ENCODE measurements at regions not wholly inside any gene's neighbourhood (a gene's known extent, or its start where the extent isn't known, plus 50 kb on each side); places are given as distances from the start of the nearest gene placed in this dataset.

DNA sequence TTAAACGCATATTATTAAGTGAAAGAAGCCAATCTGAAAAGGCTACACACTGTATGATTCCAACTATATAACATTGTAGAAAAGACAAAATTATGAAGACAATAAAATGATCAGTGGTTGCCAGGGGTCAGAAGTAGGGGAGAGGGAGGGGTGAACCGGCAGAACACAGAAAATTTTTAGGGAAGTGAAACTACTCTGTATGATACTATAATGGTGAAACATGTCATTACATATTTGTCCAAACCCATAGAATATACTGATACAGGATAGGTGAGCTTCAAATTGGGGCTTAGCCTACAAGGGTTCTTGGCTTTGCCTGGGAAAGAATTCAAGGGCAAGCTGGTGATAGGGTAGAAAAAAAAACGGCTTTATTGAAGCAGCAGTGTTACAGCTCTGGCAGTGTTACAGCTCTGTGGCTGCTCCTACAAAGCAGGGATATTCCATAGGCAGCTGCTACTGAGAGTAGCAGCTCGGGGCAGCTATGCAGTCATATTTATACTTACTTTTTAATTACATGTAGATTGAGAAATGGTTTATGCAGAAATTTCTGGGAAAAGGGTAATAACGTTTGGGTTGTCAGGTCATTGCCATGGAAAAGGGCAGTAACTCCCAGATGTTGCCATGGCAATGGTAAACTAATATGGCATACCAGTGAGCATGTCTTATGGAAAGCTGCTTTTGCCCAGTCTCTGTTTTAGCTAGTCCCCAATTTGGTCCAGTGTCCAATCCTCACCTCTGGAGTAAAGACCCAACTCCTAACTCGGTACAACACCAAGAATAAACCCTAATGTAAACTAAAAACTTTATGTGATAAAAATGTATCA is 125.1 kb upstream of the SLC25A36 start:
- DNase-seq (ENCODE audit: low spot score): no peak

DNA sequence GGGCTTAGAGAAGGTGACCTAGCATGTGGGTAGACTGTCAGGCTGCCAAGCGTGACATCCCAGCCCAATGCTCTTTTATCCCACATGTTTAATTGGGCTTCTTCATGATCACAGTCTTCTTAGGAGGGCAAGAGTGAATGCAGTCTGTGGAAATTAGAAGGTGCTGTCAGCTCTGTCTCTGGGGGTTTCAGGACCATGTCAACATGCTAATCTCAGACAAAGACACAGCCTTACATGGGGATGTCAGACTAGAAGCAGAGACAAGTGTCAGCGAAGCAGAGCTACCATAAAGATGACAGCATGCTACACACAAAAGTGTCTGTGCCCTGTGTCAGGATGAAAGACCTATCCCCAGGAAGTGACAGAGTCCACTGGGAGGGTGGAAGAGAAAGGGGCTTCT is 120.1 kb upstream of the SLC25A36 start:
- DNase-seq (ENCODE audit: low spot score): no peak

DNA sequence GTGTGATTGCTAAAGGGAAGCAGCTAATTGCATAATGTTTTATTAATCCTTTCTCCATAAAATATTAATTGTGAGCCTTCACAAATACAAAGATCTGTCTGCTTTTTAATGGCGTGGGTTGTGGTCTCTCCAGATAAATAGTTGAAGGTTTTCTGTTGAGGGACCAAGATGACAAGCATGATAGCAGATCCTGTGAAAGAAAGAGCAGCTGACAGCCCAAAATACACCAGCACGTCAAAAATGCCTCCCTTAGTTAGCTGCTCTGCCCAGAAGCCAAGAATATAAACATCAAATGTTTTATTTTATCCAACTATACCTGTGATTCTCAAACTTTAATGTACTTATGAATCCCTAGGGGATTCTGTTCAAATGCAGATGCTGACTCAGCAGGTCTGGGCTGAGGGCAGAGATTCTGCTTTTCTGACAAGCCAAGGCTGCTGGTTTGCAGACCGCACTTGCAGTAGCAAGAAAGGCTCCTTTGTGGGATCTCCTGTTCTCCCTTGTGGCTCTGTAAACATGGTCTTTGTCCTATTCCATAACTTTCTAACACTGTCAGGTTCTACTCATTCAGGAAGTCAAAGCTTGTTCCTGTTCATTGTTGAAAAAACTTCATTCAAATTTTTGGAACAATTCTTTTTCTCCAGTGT is 119.1 kb upstream of the SLC25A36 start:
- no peak for DNase-seq (ENCODE audit: low spot score)

- DNase-seq (ENCODE audit: low spot score): no peak
Measured at GRCh38 chr3:140823106-140823505, 118.5 kb upstream of the SLC25A36 start.

GRCh38 chr3:140827894-140828293 is 113.7 kb upstream of the SLC25A36 start:
- DNase-seq (ENCODE audit: low spot score): no peak

DNA sequence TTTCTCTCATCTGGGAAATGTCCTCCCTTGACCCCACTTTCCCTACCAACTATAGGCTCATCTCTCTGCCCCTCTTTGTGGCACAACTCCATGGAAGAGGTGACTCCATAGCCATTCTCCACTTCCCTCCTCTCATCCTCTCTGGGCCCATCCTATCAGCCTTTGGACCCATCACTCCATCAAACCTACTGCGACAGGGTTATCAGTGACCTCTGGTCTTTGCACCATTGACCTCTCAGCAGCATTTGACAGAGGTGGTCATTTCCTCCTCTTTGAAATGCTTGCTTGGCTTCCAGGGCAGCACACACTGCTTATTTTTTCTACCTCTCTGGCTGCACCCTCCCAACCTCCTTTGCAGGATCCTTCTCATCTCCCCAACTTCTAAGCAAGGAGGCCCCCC is 113.1 kb upstream of the SLC25A36 start:
- DNase-seq (ENCODE audit: low spot score): no peak

DNA sequence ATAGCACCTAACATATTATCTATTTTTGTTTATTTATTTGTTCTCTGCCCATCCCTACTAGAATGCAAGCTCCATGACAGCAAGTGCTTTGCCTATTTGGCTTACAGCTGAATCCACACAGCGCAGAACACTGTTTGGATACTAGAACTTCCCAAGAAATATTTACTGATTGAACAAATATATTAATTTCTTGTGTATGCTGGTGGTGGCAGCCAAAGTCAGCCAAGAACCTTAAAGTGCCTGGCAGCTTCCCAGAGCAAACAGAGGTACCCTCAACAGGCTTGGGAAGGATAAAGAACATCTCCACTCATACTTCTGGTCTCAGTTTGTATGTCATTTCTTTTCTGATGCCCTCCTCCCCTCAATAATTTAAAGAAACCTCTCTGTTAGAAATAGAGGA is 111.8 kb upstream of the SLC25A36 start:
- no peak for DNase-seq (ENCODE audit: low spot score)

DNA sequence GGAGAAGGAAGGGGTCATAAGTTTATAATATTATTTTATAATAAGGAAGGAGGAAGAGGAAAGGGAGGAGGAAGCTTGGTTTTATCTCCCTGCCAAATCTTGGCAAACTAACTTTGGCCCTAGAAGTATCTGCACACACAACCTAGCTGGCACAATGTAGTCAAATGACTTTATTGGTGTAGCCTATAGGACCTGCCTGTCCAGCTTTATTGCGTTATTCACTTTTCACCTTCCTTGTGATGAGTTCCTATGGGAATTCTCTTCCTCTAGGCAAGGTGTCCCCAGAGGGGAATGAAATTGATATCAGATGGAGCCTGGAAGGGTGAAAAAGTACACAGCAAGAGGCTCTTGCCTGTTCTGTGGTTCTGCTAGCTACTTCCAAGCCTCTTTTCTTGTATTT is 111.2 kb upstream of the SLC25A36 start:
- DNase-seq (ENCODE audit: low spot score): no peak

DNA sequence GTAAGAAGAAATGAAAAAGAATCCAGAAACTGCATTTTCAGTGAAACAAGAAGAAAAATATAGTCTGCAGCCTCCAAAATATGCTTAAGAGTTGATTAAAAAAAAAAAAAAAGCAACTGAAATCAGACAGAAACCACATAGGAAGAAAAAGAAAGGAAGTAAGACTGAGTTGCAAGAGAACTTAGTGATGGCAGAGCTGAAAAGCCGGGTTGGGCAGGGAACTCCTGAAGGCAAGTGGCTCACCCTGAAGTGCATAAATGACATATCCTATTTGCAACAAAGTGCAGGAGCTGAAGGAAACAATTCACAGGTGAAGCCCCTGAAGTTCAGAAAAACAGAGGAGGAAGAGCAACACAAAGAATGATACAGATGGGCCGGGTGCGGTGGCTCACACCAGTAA is 108.8 kb upstream of the SLC25A36 start:
- no peak for DNase-seq (ENCODE audit: low spot score)

DNA sequence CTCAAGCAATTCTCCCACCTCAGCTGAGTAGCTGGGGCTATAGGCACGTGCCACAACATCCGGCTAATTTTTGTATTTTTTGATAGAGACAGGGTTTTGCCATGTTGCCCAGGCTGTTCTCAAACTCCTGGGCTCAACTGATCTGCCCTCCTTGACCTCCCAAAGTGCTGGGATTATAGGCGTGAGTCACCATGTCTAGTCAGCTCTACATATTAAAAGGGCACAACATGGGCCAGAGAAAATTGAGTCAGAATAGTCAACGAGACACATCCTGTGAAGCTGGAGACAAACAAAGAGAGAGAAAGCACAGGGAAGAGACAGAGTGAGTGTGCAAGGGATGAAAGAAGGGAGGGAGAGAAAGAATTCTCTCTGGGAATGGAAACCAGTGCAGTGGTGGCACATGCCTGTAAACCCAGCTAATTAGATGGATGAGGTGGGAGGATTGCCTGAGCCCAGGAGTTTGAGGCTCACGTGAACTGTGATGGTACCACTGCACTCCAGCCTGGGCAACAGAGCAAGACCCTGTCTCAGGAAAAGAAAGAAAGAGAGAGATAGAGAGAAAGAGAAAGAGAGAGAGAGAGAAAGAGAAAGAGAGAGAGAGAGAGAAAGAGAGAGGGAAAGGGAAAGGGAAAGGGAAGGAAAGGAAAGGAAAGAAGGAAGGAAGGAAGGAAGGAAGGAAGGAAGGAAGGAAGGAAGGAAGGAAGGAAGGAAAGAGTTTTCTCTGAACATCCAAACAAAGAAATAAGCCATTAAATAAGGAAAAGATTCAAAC is 107.2 kb upstream of the SLC25A36 start:
- DNase-seq (ENCODE audit: low spot score): no peak

DNA sequence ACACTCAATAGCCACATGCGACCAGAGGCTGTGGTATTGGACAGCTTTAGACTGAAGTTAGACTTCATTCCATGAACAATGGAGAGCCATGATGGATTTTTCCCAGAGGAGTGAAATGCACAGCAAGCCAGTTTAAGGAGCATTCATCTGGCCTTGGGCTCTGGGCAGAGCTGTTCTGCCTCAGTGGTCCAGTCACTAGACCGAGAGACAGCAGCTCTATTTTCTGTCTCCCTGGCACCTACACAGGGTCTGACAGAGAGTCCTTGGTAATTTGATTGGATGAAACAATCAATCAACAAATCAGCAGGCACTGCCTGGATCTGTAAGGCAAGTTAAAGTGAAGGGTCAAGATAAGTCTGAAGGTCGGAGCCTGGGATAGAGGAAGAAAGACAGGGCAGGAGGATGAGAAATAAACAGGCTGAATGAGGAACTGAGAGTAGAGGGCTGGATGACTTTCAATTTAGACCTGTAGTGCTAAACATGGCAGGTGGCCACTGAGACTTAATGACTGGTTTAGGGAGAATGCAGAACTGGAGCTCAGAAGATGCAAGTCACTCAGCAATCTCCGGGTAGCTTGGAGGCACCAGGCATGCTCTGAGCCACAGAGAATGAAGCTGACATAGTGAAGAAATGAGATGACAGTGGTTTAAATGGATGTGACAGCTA is 98.5 kb upstream of the SLC25A36 start:
- DNase-seq (ENCODE audit: low spot score): no peak

DNA sequence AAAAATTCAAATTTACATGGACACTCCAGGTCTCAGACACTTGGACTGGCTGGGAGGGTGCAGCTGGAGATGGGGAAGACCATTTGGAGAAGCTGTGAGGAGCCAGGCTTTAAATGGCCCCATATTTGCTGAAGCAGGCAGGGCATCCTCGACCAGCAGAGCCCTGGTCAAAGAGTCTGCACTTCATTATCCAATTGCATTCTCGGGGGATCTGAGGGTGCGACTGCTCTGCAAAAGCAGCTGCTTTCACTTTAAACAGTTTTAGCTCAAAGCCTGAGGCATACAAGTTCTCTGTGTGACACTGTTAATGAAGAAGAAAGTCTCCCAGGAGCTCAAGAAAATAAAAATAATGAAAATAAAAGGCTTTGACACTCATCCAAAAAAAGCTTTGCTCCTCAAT is 98.0 kb upstream of the SLC25A36 start:
- no peak for DNase-seq (ENCODE audit: low spot score)

GRCh38 chr3:140844072-140844471 is 97.6 kb upstream of the SLC25A36 start:
- DNase-seq (ENCODE audit: low spot score): no peak

DNA sequence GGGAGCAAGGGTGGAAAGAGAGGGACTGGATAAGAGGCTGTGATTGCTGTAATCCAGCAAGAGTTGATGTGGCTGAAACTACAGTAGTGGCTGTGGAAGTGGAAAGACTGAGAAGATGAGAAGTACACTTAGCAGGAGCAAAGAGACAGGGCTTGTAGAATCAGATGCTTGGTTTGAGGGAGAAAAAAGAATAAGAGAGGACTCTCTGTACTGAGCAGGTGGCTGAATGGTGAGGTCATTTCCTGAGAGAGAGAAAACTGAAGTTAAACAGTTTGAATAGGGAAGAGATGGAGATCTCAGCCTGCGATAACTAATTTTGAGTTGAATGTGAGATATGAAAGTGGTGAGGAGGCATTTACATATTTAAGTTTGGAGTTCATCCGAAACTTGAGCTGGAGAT is 95.8 kb upstream of the SLC25A36 start:
- DNase-seq (ENCODE audit: low spot score): no peak

GRCh38 chr3:140848666-140849065 is 93.0 kb upstream of the SLC25A36 start:
- DNase-seq (ENCODE audit: low spot score): peak; percentile 26

- no peak for DNase-seq (ENCODE audit: low spot score)
Measured at GRCh38 chr3:140850210-140850955, 91.3 kb upstream of the SLC25A36 start.

GRCh38 chr3:140854961-140855360 is 86.7 kb upstream of the SLC25A36 start:
- DNase-seq (ENCODE audit: low spot score): no peak

- no peak for DNase-seq (ENCODE audit: low spot score)
Measured at GRCh38 chr3:140856905-140857304, 84.7 kb upstream of the SLC25A36 start.

DNA sequence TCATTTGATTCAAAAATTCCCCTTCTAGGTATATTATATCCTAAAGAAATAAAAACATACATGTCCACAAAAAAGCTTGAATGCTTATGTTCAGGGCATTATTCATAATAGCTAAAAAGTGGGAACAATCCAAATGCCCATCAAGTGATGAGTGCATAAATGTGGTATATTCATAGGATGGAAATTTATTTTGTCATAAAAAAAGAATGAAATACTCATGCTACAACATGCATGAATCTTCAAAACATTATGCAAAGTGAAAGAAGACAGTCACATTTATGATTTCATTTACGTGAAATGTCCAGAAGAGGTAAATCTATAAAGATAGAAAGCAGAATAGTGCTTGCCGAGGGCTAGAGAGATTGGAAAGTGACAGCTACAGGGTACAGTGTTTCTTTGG is 83.6 kb upstream of the SLC25A36 start:
- no peak for DNase-seq (ENCODE audit: low spot score)

DNA sequence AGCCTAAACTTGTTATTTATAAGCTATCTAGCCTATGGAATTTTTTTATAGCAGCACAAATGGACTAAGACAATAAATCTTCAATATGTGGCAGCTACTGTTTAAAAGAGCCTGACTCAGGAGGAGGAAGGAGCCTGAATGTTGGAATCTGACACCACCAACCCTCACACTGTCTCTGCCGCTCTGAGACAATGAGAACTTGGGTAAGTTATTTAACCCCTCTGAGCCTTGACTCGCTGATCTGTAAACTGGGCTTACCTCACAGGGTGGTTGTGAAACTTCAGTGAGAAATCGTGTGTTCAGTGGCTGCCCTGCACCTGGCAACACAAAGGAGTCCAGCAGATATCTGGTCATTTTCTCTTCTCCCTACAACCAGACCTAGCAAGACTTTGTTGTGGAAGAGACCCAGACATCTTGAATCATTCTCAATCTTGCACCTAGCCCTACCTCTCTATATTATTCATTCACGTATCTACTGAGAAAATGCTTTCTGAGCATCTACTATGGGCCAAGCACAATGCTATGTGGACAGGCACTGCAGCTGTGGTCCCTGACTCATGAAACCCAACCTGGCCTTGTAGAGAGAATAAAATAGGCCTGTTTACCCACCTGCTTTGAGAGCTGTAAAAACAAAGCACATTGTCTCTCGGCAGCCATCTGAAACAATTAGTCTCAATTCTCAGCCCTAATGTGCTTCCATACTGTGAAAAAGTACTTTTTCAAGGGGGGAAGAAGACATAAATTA is 81.9 kb upstream of the SLC25A36 start:
- no peak for DNase-seq (ENCODE audit: low spot score)

- peak; percentile 55 for DNase-seq (ENCODE audit: low spot score)
Measured at GRCh38 chr3:140863580-140864009, 78.0 kb upstream of the SLC25A36 start.
